ENCODE measurements at regions not wholly inside any gene's neighbourhood (a gene's known extent, or its start where the extent isn't known, plus 50 kb on each side); places are given as distances from the start of the nearest gene placed in this dataset.

DNA sequence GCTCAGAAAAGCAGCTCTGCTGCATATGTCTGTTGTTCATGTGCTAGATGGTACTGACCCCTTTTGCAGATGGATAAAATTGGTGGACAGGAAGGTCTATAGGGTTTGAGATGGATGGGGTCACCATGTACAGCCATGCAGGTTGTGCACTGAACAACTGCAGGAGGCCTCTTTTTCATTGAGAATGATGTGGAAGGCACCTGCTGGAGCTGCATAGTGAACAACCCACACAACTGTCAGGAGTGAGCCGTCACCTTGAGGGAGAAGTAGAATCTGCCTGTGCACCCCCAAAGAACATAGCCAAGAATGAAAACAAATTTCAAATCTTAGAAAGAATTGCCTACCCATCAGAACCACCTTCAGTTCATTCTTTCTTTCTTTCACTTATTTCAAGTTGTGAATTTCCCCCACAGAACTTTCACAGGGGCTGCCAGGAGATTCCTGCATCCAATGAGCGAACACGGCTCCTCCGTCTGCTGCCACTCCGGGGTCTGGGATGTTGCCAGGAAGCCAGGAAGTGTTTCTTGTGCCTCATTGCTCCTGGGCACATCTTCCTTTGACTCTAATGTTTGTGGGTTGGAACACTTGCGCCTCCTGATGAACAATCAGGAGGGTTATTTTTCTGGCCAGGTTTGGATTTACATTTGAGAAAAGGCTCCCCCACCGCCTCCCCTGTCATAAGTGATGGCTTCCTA is 53.7 kb upstream of the DOCK1 start:
- no peak for DNase-seq

DNA sequence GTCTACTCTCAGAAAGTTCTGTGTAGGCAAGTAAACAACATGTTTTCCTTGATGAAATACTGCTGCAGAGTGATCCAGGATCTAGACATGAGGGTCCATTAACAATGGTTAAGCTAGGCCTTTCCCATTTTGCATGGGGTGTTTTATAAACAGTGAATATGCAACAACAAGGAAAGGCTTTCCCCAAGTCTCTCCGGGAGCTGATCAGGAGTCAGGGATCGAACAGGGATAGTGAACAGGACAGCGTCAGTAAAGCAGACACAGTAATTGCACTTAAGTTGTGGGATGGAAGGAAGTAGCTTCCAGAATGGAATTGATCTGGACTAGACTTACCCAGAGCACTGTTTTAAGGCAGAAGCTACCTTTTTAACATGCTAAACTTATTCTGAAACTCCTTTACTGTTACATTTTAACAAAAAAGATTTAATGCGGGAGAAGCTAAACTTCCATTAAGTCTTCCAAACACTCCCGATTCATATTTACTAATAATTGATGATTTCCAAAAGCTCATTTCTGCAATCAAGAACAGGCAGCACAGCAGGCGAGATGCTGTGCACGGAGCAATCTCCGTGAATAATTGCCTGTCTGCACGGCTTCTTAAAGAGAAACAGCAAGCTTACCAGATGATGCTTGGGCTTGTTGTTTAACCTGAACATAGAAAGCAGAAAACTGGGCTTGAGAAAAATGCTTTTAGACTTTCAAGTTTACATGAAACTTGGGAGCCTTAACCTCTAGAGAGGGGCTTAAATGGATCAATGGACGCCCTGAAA is 50.3 kb upstream of the DOCK1 start:
- DNase-seq = no peak
